Testis (tissue), 2 donors: ENCODE measurements at regions not wholly inside any gene's neighbourhood (a gene's known extent, or its start where the extent isn't known, plus 50 kb on each side); places are given as distances from the start of the nearest gene placed in this dataset.

Source experiments
- DNase-seq: peaks from one replicate; pipeline ENCODE4 v3.0.0-alpha.2; 2019
- H3K27ac ChIP-seq, 2 donors: fragments of 200-600 bp; sonication (generic); one replicate each; pipeline ENCODE4 v1.5.1; 2019
- H3K27me3 ChIP-seq: fragments of 200-600 bp; sonication (generic); one replicate; pipeline ENCODE4 v1.5.1; 2019
- H3K36me3 ChIP-seq: fragments of 200-600 bp; sonication (generic); one replicate; pipeline ENCODE4 v1.5.1; 2017; ENCODE audit warnings: low read depth; ENCODE audit errors: missing control alignments
- H3K4me1 ChIP-seq: fragments of 200-600 bp; sonication (generic); one replicate; pipeline ENCODE4 v1.5.1; 2019
- H3K4me3 ChIP-seq, 2 donors: fragments of 200-600 bp; sonication (generic); one replicate each; pipeline ENCODE4 v1.5.1; 2017 to 2019
- H3K9me3 ChIP-seq: fragments of 200-600 bp; sonication (generic); one replicate; pipeline ENCODE4 v1.5.1; 2017
- POLR2A ChIP-seq: fragments of 450-650 bp; IDR thresholded peaks from one replicate; pipeline ENCODE4 v1.6.1; 2017; ENCODE audit warnings: antibody characterized with exemption, mild to moderate bottlenecking, moderate library complexity
- WGBS, 2 donors: methylation state at CpG; one replicate each; pipeline ENCODE4 v1.1.5; 2018; 5-methylcytosine and 5-hydroxymethylcytosine counted together
- intact Hi-C: fragments of 100-400 bp; cut with DNase I; formaldehyde crosslinking; loops from one replicate; pipeline ENCODE4 v1.15.1; 2023; ENCODE audit warnings: low total_unique reads
- TF ChIP-seq, protein P1 (sequence below), 3 experiments: fragments of 450-650 bp in 2 of 3; fragments of 200-600 bp in 1 of 3; sonication (generic) in 1 of 3; IDR thresholded peaks; one replicate each; pipeline ENCODE4 v1.5.1; 2016 to 2019; ENCODE audit warnings: antibody characterized with exemption in 3 of 3, mild to moderate bottlenecking in 2 of 3, moderate library complexity in 1 of 3

DNA sequence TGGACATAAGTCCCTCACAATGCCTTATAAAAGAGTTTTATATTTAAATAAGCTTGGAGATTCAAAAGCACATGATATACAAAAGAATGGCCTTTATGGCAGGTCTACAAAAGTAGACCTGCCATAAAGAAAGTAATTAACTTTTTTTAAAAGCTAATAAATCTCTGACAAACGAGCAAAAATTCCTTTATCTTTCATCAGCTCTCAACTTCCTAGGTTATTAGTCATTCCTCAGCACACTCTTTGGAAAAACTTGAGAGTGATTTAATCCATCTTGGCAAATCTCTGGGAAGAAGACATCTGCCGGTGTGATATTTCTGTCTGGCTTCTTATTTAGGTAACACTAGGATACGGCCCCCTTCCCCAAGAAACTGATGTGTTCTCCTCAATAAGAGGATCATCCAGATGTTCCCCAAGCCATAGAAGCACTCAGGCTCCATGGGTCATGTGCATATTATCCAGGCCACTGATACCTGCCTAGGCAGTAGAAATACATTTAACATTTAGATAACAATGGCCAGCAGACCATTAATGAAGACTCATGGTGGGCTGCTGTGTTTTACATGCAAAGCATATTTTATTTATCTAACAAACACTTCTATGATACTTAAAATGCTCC, 372.7 kb downstream of the LIG4 start:
- intact Hi-C loops, result no loop called here
- WGBS, 2 donors, result 43 to 48% methylated on average over 3 of the region's 3 CpGs
- no peaks in the 10 kb centered on the region for H3K36me3 ChIP-seq
- no peak overlapping the region for H3K4me3 ChIP-seq
- peaks cover 6% of the 10 kb centered on the region for H3K4me1 ChIP-seq
- no peaks in the 10 kb centered on the region for H3K27me3 ChIP-seq
- no peaks in the 10 kb centered on the region for H3K9me3 ChIP-seq
- no peak for TF ChIP-seq POLR2A
- TF ChIP-seq, protein P1, sequence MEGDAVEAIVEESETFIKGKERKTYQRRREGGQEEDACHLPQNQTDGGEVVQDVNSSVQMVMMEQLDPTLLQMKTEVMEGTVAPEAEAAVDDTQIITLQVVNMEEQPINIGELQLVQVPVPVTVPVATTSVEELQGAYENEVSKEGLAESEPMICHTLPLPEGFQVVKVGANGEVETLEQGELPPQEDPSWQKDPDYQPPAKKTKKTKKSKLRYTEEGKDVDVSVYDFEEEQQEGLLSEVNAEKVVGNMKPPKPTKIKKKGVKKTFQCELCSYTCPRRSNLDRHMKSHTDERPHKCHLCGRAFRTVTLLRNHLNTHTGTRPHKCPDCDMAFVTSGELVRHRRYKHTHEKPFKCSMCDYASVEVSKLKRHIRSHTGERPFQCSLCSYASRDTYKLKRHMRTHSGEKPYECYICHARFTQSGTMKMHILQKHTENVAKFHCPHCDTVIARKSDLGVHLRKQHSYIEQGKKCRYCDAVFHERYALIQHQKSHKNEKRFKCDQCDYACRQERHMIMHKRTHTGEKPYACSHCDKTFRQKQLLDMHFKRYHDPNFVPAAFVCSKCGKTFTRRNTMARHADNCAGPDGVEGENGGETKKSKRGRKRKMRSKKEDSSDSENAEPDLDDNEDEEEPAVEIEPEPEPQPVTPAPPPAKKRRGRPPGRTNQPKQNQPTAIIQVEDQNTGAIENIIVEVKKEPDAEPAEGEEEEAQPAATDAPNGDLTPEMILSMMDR (IDR thresholded peaks at IDR 0.05), result no peak
- no peak overlapping the region for H3K27ac ChIP-seq
- DNase-seq, result no peak

DNA sequence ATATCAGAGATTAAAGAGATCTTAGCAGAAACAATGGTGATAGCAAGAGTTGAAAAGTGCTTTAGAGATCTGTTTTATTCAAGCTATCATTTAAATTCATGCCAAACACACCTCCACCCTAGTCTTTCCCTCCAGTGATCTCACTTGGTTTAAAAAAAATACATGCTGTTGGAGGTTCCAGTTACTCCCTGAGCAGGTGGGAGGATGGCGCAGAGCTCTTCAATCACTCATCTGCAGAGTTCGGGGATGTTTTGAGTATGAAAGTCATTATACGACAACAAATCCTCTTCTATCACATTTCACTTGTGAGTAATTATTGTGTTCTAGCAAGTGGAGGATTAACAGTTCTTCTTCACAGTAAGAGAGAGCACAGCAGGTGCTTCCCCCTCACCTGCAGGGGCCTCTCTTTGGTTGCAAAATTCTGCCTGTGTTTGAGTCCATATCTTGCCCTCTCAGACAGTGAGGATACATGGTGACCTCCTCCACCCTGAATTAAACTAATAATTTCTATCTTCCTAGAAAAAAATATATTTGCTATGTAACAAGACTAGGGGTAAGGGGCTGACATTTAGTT, 376.7 kb downstream of the LIG4 start:
- Histone ChIP-seq H3K4me3 (no peak overlapping the region), H3K27me3 (no peaks in the 10 kb centered on the region), H3K4me1 (peaks cover 6% of the 10 kb centered on the region), H3K27ac (no peak overlapping the region), H3K36me3 (no peaks in the 10 kb centered on the region), H3K9me3 (no peaks in the 10 kb centered on the region)
- WGBS, 2 donors, result 33 to 50% methylated on average over 3 of the region's 3 CpGs
- intact Hi-C loops, result no loop called here
- no peak for DNase-seq
- TF ChIP-seq, protein P1 (IDR thresholded peaks at IDR 0.05), result no peak
- TF ChIP-seq POLR2A, result no peak

DNA sequence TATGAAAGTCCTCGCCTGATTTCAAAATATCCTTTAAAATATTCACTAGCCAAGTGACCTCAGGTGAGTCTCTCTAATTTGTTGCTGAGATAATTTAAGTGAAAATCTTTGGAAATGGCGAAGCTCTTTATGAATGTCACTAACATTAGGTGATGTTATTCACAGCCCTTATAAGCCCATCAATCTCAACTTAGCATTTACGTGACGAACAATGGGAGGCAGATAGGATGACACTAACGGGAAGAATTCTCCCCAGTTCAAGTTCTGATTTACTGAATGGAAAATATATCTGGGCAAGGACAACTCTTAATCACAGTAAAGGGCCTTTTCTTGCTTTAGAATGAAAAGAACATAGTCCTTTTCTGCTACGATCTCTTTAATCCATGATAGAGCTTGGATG, 378.7 kb downstream of the LIG4 start:
- no peak overlapping the region for H3K4me3 ChIP-seq
- no peak for DNase-seq
- H3K27ac ChIP-seq, result no peak overlapping the region
- H3K4me1 ChIP-seq, result no peaks in the 10 kb centered on the region
- no peaks in the 10 kb centered on the region for H3K36me3 ChIP-seq
- intact Hi-C loops, result no loop called here
- H3K27me3 ChIP-seq, result no peaks in the 10 kb centered on the region
- no peaks in the 10 kb centered on the region for H3K9me3 ChIP-seq
- WGBS, 2 donors, result 76 to 82% methylated on average over 6 of the region's 6 CpGs
- TF ChIP-seq, protein P1 (IDR thresholded peaks at IDR 0.05), result no peak
- no peak for TF ChIP-seq POLR2A

DNA sequence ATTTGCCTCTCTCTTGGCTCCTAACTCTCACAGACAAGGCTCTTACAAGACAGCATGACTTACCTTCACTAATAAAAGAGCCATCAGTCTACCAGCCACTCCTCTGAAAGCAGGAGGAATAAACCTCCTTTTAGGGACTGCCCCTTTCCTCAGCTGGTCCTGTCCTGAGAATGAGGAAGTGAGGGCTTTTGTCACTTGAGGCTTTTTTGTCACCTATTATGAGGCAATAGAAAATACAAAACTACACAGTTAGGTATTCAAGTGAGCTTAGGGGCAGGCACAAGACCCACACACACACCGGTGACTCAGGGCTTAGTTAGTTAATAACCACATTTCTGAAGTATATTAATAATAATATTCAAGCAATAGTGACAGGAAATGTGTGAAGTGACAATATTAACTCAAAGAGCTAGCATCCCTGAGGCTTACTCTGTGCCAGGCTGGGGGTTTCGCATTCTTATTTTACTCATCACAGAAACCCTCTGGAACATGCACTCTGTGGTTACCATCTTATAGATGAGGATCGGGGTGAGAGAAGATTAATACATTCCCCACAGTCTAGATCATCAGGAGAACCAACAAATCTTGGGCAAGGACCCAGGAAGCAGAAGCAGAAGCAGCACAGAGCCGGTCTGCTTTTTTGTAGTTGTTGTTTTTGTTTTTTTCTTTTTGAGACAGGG, 379.9 kb downstream of the LIG4 start:
- Histone ChIP-seq H3K27me3 (no peaks in the 10 kb centered on the region), H3K4me3 (no peak overlapping the region), H3K36me3 (no peaks in the 10 kb centered on the region), H3K4me1 (no peaks in the 10 kb centered on the region), H3K9me3 (no peaks in the 10 kb centered on the region), H3K27ac (no peak overlapping the region)
- 89 to 91% methylated on average over 4 of the region's 4 CpGs for WGBS, 2 donors
- no peak for DNase-seq
- TF ChIP-seq, protein P1 (IDR thresholded peaks at IDR 0.05), result no peak
- TF ChIP-seq POLR2A, result no peak
- intact Hi-C loops, result no loop called here
